Panc1 (cell line): ENCODE measurements at regions not wholly inside any gene's neighbourhood (a gene's known extent, or its start where the extent isn't known, plus 50 kb on each side); places are given as distances from the start of the nearest gene placed in this dataset.

Source experiments
- ATAC-seq: fragments of 200-7000 bp; cut with Tn5 transposase; 2 replicates; pipeline ENCODE4 v1.9.1; 2020; ENCODE audit warnings: mild to moderate bottlenecking, moderate library complexity
- BruUV-seq: library from RNA; stranded (reverse); fragments of 400-500 nt; replicated peaks from 2 replicates; lab custom pipeline; 2021; lab: Mats Ljungman, UMichigan
- CTCF ChIA-PET: fragments of 300-600 bp; sonication (Branson Sonifier 250); formaldehyde crosslinking; loops from one replicate; lab custom pipeline; 2022; ENCODE audit warnings: antibody characterized with exemption; lab: Charles Lee
- POLR2A ChIA-PET: fragments of 300-600 bp; sonication (Branson Sonifier 250); formaldehyde crosslinking; loops from one replicate; lab custom pipeline; 2022; ENCODE audit warnings: antibody characterized with exemption; lab: Charles Lee
- DNase-seq: peaks from one replicate; pipeline ENCODE4 v3.0.0-alpha.2; 2010; ENCODE audit warnings: low read depth, low spot score
- H3K27ac ChIP-seq: 2 replicates; pipeline ENCODE4 v1.5.1; 2011; ENCODE audit warnings: mild to moderate bottlenecking, low read length, inconsistent platforms
- H3K27me3 ChIP-seq: fragments of 200-500 bp; sonication (Bioruptor generic); 2 replicates; pipeline ENCODE4 v1.6.0; 2014; ENCODE audit warnings: low read length, inconsistent platforms; ENCODE audit not compliant: control insufficient read depth, insufficient read depth
- H3K36me3 ChIP-seq: fragments of 200-500 bp; sonication (Bioruptor generic); 2 replicates; pipeline ENCODE4 v1.5.1; 2014; ENCODE audit warnings: inconsistent platforms, mild to moderate bottlenecking, low read length, moderate library complexity; ENCODE audit not compliant: control insufficient read depth, insufficient read depth
- H3K4me1 ChIP-seq: 2 replicates; pipeline ENCODE4 v1.5.1; 2011; ENCODE audit warnings: inconsistent platforms, mild to moderate bottlenecking, low read length, moderate library complexity; ENCODE audit not compliant: control insufficient read depth, insufficient read depth
- H3K4me3 ChIP-seq, 2 experiments: 2 replicates each; pipeline ENCODE4 v1.5.1; 2011 to 2012; ENCODE audit warnings: low read depth in 2 of 2, low read length in 2 of 2, mild to moderate bottlenecking in 2 of 2, inconsistent platforms in 1 of 2, moderate library complexity in 1 of 2
- H3K9me3 ChIP-seq: fragments of 200-500 bp; sonication (Bioruptor generic); 2 replicates; pipeline ENCODE4 v1.5.1; 2014; ENCODE audit warnings: low read depth, mild to moderate bottlenecking, inconsistent platforms, low read length, moderate library complexity; ENCODE audit not compliant: control insufficient read depth, insufficient read depth
- POLR2AphosphoS5 ChIP-seq: IDR thresholded peaks from 2 replicates; pipeline ENCODE4 v1.6.1; 2012; ENCODE audit warnings: mild to moderate bottlenecking, low read depth, low read length, moderate library complexity
- SIN3A ChIP-seq: IDR thresholded peaks from 2 replicates; pipeline ENCODE4 v1.6.1; 2012; ENCODE audit warnings: low read depth, mild to moderate bottlenecking, low read length, moderate library complexity, borderline replicate concordance; ENCODE audit not compliant: insufficient read depth
- TCF7L2 ChIP-seq: IDR thresholded peaks from 2 replicates; pipeline ENCODE4 v1.6.1; 2011; ENCODE audit warnings: mild to moderate bottlenecking, low read depth, low read length, inconsistent platforms
- in situ Hi-C: cut with HindIII; loops from 2 replicates; pipeline ENCODE4 v1.10.0; 2016; ENCODE audit warnings: low sequenced_read_pairs, low pct_unique_long_range_greater_than_20kb
- intact Hi-C: fragments of 100-400 bp; cut with micrococcal nuclease; formaldehyde crosslinking; loops from one replicate; pipeline ENCODE4 v1.10.0; 2022; ENCODE audit not compliant: unreplicated experiment
- TF ChIP-seq, protein P1 (sequence below): fragments of 450-650 bp; IDR thresholded peaks from 2 replicates; pipeline ENCODE4 v1.5.1; 2017; ENCODE audit warnings: mild to moderate bottlenecking
- TF ChIP-seq, protein P2 (sequence below), 2 experiments: IDR thresholded peaks; 2 replicates each; pipeline ENCODE4 v1.6.1; 2011 to 2012; ENCODE audit warnings: low read depth in 2 of 2, control low read depth in 1 of 2, low read length in 1 of 2, mild to moderate bottlenecking in 1 of 2, moderate library complexity in 1 of 2; ENCODE audit not compliant: insufficient read depth in 1 of 2

DNA sequence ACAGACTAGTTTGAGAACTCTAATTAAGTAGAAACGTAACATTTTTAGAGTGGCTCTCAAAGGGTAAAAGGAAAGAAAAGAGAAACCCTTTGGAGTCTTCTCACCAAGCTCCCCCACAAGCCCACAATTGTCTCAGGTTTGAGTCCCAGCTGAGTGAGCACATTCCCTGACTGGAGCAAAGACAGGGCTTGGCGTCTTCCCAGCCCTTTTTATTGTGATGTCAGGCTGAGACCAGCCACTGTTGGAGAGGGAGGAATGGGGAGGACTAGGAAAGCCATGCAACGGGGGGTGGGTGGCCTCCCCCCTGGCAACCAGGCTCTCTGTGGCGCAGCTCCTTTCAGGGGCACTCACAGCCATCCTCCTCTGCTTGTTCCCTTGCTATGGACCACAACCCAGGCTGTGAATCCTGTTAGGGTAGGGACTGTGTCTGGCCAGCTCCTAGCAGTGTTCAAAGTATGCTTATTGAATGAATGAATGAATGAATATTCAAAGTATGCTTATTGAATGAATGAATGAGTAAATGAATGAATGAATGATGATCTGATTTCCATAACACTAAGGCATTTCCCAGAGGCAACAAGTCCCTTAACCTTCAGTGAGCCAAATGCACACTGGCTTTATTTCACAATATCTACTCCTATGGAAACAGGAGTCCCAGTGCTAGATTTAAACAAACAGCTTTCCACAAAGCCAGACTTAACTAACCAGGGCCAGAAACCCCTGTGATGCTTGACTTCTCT lies 413.3 kb downstream of the MID1IP1 start:
- POLR2A ChIA-PET, result no interaction called here
- Histone ChIP-seq H3K9me3 (no peaks in the 10 kb centered on the region), H3K4me1 (no peaks in the 10 kb centered on the region), H3K36me3 (no peaks in the 10 kb centered on the region), H3K27ac (no peak overlapping the region), H3K4me3 (no peak overlapping the region), H3K27me3 (no peaks in the 10 kb centered on the region)
- ATAC-seq, result no peak
- CTCF ChIA-PET, result no interaction called here
- DNase-seq, result no peak
- intact Hi-C loops, result no loop called here
- BruUV-seq, result no TSS peak
- in situ Hi-C loops, result no loop called here
- TF ChIP-seq, protein P1, sequence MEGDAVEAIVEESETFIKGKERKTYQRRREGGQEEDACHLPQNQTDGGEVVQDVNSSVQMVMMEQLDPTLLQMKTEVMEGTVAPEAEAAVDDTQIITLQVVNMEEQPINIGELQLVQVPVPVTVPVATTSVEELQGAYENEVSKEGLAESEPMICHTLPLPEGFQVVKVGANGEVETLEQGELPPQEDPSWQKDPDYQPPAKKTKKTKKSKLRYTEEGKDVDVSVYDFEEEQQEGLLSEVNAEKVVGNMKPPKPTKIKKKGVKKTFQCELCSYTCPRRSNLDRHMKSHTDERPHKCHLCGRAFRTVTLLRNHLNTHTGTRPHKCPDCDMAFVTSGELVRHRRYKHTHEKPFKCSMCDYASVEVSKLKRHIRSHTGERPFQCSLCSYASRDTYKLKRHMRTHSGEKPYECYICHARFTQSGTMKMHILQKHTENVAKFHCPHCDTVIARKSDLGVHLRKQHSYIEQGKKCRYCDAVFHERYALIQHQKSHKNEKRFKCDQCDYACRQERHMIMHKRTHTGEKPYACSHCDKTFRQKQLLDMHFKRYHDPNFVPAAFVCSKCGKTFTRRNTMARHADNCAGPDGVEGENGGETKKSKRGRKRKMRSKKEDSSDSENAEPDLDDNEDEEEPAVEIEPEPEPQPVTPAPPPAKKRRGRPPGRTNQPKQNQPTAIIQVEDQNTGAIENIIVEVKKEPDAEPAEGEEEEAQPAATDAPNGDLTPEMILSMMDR, result no peak

GRCh38 chrX:39220952-39221351 lies 419.7 kb downstream of the MID1IP1 start:
- Histone ChIP-seq H3K27ac (no peak overlapping the region), H3K27me3 (no peaks in the 10 kb centered on the region), H3K4me1 (no peaks in the 10 kb centered on the region), H3K4me3 (no peak overlapping the region), H3K36me3 (no peaks in the 10 kb centered on the region), H3K9me3 (no peaks in the 10 kb centered on the region)
- in situ Hi-C loops, result no loop called here
- ATAC-seq (no peak), DNase-seq (no peak)
- POLR2A ChIA-PET, result no interaction called here
- intact Hi-C loops, result no loop called here
- no TSS peak for BruUV-seq
- TF ChIP-seq, protein P2, sequence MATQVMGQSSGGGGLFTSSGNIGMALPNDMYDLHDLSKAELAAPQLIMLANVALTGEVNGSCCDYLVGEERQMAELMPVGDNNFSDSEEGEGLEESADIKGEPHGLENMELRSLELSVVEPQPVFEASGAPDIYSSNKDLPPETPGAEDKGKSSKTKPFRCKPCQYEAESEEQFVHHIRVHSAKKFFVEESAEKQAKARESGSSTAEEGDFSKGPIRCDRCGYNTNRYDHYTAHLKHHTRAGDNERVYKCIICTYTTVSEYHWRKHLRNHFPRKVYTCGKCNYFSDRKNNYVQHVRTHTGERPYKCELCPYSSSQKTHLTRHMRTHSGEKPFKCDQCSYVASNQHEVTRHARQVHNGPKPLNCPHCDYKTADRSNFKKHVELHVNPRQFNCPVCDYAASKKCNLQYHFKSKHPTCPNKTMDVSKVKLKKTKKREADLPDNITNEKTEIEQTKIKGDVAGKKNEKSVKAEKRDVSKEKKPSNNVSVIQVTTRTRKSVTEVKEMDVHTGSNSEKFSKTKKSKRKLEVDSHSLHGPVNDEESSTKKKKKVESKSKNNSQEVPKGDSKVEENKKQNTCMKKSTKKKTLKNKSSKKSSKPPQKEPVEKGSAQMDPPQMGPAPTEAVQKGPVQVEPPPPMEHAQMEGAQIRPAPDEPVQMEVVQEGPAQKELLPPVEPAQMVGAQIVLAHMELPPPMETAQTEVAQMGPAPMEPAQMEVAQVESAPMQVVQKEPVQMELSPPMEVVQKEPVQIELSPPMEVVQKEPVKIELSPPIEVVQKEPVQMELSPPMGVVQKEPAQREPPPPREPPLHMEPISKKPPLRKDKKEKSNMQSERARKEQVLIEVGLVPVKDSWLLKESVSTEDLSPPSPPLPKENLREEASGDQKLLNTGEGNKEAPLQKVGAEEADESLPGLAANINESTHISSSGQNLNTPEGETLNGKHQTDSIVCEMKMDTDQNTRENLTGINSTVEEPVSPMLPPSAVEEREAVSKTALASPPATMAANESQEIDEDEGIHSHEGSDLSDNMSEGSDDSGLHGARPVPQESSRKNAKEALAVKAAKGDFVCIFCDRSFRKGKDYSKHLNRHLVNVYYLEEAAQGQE (IDR thresholded peaks at IDR 0.05; ENCODE audit: insufficient read depth in 1 of 2, low read depth in 2 of 2, low read length in 1 of 2), result no peak
- TF ChIP-seq, protein P1, result no peak
- TF ChIP-seq SIN3A (no peak), POLR2AphosphoS5 (no peak), TCF7L2 (no peak)
- CTCF ChIA-PET, result no interaction called here
